ENCODE measurements at regions not wholly inside any gene's neighbourhood (a gene's known extent, or its start where the extent isn't known, plus 50 kb on each side); places are given as distances from the start of the nearest gene placed in this dataset.

GRCh38 chr5:102595332-102595731 is 96.5 kb upstream of the SLCO6A1 start (continued):
- TF ChIP-seq CHD7 (IDR thresholded peaks at IDR 0.05; ENCODE audit: insufficient replicate concordance, low read length) (no peak), RNF2 (IDR thresholded peaks at IDR 0.05; ENCODE audit: borderline replicate concordance, low read depth, low read length, missing control alignments, poor library complexity, severe bottlenecking) (no peak), SIRT6 (IDR thresholded peaks at IDR 0.05; ENCODE audit: low read length) (no peak)
